ENCODE measurements at regions not wholly inside any gene's neighbourhood (a gene's known extent, or its start where the extent isn't known, plus 50 kb on each side); places are given as distances from the start of the nearest gene placed in this dataset.

- TF ChIP-seq CTCF (conservative IDR thresholded peaks at IDR 0.05; ENCODE audit: low read length) (no peak), EZH2phosphoT487 (IDR thresholded peaks at IDR 0.05; ENCODE audit: borderline replicate concordance) (no peak)
Observed at GRCh38 chr5:1701216-1701864, 98.3 kb downstream of the MRPL36 start.
